OCI-M1 (cell line): ENCODE measurements at regions not wholly inside any gene's neighbourhood (a gene's known extent, or its start where the extent isn't known, plus 50 kb on each side); places are given as distances from the start of the nearest gene placed in this dataset.
"Not testable (repeated sequence)": the region's sequence is repeated elsewhere in the genome, so short reads cannot be mapped to it uniquely, and the experiment has no call there.

Experiments used
- DNase-seq: peaks from one replicate; lab custom pipeline; 2025; lab: John Stamatoyannopoulos, UW

DNA sequence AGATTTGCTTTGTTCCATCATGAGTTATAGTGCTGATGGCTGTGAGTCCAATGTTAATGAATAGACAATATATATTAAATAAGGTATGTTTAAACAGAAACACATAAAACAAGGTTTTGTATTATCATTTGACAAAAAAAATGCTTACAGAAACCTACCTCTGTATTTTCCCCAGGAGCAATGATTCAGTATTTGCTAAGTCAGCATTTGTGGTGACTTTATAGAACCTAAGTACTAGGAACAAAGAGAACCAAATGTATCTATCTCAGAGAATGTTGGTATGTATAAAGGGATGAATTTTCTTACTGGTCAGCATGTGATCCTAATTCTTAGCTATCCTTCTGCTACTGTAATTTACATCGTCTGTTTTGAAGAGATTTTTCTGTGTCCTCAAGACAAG is 421.5 kb upstream of the SEL1L start:
- DNase-seq: no peak

DNA sequence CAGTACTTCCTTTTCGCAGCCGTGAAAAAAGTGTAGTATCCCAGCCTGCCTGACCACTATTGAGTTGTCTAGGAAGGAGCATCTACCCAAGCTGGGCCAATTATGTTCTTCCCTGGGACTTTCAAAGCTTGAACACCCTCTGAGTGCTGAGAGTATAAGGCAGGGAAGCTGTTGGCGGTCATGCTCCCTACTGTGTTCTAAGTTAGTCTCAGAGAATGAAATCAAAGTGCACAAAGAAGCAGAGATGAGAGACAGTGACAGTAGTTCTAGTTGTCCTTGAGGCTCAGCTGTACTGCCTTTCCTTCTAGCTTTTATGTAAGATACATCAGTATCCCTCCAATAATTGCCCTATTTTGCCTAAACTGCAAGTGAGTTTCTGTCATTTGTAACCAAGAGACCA is 427.1 kb upstream of the SEL1L start:
- no peak for DNase-seq

DNA sequence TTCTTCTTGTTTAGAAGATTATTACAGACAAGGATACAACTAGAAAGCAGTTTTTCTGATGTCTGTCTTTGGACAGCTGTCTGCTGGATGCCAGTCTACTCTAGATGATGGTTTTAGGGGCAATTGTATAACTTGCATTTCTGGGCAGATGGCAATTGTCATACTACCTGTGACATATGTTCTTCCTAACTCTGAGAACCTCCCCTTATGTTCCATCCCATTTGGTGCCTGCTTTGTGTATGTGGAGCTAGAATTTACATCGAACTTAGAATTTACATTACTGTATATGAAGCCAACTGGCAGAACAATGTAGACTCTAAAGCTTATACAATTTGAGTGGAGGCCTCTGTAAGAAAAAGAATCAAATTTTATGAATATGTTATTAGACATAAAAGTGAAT is 430.2 kb upstream of the SEL1L start:
- no peak for DNase-seq

DNA sequence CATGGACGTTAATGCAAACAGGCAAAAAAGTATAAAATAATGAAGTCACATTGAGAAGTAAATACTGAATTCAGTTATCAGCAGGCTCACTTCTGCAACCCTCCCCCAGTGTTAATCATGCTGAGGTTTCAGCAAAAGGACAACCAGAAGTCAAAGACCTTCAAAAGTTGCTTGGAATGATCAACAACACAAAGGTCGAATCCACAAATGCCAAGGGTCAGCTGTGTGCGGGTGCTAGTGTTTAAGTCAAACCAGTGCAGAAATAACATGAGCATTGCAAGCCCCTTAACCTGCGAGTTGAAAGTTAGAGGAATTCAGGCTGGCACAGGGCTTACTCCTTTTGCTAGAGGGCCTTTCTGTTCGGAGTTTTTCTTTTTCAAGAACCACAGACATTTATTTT is 436.7 kb upstream of the SEL1L start:
- DNase-seq: no peak

DNA sequence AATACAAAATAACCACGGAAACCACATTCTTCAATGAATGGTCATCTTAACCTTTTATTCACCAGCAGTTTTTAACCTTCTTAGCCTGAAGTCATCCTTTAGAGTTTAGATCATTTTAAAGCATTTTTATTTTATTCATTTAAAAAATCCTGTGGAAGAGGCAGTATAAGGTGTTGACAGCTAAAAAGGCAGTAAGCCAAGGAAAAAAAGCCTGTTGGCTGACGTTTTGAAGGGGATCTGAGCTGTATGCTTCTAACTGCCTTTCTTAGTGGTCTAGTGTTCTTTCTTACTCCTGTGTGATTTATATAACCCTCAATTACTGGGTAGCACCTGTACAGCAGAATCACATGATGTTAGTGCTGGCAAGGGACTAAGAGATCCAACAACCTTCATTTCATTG is 438.3 kb upstream of the SEL1L start:
- DNase-seq: no peak

DNA sequence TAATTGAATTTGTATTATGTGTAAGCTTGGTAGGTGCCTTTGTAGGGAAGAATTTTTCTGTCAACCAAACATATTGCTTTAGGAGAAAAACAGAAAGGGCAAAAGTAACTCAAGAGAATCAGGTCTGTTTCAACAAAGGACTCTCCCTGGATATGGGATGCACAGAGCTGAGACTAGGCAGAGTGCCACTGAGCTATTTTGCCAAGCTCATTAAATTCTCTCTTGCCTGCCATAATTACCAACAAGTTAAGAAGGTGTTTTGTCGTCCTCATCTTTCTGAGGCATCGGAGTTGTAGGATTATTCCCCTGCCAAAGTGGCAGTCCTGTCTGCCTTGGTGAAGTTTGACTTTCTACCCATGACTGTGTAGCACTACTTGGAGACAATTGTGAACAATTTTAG is 438.9 kb upstream of the SEL1L start:
- no peak for DNase-seq

DNA sequence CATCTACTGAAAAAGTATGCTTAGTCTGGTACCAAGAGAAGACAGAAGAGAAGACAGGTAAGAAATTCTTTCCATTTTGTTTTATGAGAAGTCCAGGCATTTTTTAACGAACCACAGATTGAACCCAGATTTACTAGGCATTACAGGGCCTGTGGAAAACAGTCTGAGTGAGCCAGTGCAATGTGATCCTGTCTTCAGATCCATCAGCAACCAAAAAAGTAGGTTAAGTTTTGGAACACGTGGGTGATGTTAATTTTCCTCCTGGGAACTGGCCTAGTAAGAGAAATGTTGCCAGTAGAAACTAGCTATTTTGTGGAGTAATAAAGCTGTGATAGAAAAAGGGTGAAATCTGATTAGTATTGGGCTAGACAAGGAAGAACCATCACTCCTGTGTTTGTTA is 440.9 kb upstream of the SEL1L start:
- DNase-seq: no peak

DNA sequence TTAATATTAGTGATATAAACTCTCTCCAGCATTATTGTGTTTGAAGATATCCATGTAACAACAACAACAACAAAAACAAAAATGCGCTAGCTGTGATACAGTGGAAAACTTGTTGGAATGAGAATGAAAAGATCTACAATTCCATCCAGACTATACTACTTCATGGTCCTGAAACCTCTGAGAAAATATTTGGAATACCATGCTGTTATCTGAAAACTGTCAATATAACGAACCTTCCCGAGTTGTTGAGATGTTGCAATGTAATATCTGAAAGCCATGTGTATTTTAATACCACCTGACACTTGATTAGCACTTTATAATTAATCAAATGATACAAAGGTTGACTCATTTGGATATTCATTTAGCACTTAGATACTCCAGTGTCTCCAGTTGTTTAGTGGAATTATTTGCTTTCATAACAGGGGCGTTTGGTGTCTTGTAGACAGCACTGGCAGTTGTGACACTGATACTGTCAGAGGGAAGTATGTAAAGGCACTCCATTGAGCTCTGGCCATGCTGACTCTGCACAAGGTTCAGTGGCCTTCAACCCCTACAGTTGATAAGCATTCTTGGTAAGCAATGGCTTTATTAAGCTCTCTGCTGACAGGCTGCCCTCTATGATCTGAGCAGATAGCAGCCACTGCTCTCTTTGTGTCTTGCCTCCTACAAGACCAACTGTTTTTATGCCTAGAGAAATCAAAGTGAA is 447.1 kb upstream of the SEL1L start:
- DNase-seq: peak; percentile 26

DNA sequence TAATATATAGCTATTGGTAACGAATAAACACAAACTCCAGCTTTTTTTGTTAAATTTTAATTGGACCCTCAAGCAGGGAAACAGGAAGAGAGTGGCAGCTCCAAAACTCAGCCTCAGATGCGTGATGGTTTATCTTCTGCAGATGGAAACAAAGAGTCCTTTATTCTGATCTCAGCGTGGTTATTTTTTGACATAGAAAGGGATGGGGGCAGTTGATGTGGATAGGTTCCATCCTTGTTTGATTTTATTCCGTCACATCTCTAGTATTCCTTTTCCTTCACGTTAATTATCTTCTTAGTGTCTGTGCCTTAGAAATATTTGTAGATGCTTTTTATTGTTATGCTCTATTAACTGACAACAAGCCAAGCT is 447.6 kb upstream of the SEL1L start:
- no peak for DNase-seq

DNA sequence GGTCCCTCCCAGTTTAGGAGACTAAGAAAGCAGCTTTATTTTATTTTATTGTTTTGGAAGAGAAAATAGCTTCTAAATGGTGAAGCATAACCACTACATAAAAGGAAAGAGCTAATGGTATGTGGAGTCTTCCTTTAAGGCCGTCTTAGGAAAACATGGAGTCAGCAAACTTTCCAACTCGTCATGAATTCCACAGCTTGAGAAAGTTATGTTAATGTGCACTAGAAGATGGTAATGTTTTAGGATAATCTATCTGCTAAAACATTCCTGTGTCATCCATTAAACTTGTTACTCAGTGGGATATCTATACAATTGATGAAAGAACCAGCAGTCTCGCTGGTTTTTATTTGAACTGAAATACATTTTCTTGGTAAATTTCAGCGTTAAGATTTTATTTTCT is 448.4 kb upstream of the SEL1L start:
- DNase-seq: no peak

DNA sequence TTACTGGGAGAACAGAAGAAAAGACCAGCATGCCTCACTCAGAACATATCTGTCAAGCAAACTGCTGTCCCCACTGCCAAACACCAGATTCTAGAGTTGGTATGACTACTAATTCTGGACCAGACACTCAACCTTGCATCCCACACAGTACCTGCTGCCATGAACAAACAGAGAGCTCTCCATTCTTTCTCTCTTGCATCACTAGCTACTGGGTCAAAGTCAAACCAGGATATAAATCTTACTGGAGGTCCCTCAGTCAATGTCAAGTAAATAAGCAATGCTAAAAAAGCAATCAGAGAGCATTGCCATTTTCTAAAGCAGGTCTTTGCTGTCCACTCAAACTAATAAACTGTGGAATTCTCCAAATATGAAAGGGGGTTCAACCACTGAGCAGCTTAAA is 452.4 kb upstream of the SEL1L start:
- no peak for DNase-seq

DNA sequence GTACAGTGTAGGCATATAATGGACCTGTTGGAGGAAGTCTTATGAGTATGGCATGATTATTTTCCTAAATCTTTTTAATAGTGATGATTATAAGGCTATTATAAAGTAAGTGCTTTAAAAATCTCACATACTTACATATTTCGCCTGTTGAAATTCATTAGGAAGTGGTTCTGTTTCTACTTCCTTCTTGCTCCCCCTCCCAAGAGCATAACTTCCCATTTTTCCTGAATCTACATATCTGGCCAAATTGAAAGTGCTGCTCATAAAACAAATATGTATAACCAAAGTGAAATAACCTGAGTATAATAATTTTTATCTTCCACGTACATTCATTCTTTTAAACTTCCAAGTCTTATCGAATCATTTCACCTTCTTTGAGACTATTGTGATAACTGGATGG is 455.6 kb upstream of the SEL1L start:
- DNase-seq: no peak

DNA sequence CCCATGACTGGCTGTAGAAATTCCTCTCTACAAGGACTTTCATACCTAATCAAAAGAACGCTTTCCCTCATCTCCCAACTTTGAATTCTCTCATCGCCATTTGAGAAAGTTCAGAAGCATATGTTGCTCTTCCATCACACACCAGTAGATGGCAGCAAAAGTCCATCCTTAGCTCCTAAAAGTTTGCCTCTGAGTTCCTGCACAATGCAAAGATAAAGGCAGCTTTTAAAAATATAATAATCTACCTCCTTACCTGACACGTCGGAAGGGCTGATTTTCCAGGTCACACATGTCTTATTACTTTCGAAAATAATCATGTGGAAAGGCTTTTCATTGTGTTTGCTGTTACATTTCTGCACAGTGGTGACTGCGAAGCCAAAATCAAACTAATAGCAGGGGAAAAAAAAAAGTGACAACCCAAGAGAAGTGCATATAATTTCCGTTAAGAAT is 456.7 kb upstream of the SEL1L start:
- DNase-seq: peak; percentile 79

DNA sequence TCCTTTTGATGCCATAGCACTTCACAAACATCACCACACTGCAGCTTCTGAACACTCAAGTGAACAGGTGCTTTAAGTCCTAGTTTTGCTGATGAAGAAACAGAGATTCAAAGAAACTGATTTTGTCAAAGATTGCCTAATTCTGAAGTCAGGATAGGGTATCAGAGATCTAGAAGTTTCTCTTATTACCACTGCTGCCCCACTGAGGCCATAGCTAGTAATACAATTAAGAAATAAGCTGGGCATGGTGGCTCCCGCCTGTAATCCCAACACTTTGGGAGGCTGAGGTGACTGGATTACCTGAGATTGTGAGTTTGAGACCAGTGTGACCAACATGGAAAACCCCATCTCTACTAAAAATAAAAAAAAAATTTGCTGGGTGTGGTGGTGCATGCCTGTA is 458.3 kb upstream of the SEL1L start:
- DNase-seq: peak; percentile 15

DNA sequence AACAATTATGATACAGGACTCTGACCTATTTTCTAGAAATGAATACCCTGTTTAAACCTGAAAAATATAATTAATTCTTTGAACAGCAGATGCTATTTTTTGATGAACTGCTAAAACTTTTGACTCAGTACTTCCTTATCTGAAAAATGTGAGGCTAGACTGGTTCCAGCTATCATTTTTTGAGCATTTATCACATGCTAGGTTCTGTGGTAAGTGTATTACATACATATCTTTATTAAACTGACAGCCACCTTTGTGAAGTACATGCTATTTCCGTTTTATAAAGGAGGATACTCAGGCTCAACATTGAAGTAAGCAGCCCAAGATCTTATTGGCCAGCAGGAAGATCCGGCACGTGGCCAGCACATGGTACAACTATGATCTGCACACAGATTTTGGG is 459.8 kb upstream of the SEL1L start:
- DNase-seq: no peak

DNA sequence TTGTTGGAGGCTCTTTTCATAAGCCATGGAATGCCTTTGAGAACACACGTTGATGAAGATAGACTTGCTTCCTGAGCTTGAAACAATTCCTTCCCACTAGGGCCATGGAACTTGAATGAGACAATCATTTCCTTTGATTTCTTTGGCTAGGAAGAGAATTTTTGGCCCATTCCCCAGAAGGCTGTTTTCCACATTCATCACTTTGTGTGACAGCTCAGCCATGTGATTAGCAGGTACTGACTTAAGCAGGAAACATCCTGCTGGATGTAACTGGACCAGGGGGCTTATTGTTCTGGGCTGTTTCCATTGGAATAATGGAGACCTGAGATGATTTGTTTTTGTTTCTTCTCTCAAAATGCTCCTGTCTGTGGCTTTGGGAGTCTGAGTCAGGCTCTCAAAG is 469.8 kb upstream of the SEL1L start:
- DNase-seq: no peak

DNA sequence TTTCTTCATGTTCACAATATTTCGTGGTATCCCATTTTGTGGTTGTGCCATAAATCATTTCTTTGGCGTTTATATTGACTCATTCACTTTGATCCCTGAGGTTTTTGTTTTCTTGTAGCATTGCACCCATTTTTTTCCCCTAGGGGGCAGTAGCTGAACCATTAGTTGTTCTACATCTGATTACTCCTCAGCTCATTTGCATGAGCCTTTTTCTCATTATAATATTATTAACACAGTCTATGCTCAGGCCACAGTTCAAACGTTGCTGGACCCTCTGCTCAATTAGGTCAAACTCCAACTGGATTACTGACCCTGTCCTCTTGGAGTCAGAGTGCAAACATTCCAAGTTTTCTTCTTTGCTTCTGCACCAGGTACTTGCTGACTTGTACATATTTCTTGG is 475.4 kb upstream of the SEL1L start:
- DNase-seq: peak; percentile 21

DNA sequence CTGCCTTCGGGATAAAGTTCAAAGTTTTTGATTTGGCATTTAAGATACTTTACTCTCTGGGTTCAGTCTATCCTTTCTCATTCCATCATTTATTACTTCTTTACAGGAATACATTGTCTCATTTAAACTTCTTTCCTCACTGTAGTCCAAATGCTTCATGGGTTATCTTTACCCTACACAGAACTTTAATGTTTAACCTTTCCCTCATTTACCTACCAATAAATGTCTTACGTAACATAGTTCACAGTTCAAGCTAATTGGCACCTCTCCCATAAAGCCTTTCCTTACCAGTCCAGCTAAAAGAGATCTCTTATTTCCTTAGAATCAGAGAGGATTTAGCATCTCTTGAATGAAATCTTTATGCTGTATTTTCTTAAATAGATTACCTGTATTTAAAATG is 476.3 kb upstream of the SEL1L start:
- DNase-seq: no peak

DNA sequence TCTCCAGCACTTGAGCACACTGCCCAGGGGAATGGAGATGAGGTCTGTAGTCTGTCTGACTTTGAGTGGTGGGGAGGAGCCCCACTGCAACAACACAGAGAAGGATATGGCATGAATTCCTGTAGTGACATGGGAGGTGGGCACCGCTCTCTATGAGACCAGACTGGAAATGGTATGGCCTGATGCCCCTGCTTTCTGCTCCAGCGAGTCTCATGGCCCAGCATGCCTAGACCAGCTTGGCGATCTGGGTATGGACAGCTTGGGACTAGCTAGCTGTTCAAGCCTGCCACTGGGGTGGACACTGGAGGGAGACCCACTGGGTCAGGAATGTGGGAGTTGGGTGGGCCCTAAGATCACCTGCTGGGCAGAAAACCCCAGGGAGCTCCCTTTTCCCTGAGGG is 477.8 kb upstream of the SEL1L start:
- no peak for DNase-seq

DNA sequence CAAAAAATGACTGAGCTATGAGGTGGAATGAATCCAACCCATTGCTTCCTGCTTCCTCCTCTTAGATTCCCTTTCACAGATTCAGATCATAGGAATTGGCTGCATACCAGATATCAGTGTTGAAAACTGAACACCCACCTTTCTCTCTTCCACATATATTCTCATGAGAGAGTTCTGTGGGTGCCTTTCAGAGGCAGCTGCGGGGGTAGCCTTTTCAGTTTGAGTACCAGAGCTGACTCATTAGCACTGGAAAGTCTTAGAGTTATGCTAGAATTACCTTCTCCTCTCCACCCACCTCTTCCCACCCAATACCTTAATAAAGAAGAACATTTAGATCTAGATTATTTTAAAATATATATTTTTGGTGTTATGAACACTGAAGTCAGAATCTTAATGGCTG is 495.4 kb upstream of the SEL1L start:
- no peak for DNase-seq

DNA sequence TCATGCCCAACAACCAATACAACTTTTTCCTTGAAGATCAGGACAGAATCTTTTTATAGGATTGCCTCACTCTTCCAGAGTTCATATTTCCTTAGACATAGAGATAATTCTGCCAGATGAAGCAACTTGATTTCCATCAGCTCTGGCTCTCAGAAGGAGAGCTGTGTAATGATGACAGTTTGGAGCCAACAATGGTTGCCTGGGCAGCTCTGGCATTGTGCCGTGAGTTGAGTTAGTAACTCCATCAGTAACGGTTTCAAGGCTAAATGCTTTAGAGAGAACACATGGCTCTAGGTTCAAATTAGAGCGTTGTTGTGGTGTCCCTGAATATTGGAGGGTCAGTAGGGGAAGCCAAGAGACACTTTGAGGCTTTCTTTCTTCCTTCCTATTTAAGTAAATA is 501.7 kb upstream of the SEL1L start:
- DNase-seq: no peak

DNA sequence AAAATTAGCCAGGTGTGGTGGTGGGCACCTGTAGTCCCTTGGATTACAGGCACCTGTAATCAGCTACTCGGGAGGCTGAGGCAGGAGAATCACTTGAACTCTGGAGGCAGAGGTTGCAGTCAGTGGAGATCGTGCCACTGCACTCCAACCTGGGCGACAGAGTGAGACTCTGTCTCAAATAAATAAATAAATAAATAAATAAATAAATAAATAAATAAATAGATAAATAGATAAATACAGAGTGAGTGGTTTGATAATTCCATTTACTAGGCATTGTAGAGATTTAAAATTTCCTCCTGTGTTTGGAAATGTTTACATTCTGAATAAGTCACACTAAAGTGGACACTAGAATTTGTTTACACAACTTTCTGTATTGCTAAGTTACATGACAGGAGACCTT is 504.4 kb upstream of the SEL1L start:
- DNase-seq: not testable (repeated sequence)

DNA sequence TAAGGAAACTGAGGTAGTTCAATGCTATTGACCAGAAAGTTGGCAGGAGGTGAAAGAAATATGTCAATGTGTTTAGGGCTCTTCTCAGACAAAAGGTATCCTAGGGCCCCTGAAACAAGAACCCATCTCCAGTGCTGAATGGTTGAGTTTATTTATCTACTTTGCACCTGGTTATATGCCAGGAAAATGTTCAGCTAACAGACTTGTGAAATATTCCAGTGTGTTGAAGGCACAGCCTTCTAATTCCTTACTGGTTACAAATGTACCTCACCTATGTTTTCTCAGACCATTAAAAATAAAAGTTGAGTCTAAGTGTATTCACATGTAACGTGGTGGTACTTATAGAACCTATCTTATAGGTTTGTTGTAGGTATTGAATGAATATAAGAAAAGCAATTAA is 511.7 kb upstream of the SEL1L start:
- DNase-seq: no peak

DNA sequence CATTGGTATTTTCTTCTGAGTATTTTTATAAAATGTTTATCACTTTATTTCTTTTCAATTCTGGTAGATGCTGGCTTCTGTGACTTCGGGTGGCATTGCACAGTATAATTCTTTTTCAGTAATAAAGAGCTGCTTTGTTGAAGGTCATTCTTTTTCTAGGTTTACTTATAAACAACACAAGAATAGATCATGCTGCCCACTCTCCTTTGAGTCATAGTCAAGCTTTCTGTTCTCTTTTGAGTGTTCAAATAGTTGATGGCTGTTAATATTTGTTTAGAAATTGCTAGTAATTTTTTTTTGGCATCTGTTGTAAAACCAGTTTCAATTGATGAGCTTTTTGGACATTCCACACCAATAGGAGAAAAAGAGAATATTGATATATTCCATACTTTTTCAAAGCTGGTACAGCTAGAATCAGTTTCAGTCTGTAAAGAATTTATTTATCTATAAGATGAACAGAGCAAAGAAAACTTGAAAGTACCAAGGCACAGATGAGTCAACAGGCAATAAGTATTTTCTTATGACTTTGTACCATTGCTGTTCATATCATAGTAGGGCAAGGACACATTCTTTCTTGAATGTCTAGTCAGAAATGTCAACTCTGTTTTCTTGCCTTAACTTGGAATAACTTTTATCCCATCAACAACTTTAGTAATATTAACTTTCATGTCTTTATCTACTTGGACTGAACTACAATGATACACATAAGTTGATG is 513.0 kb upstream of the SEL1L start:
- DNase-seq: no peak
